GM18511 (cell line): ENCODE measurements at regions not wholly inside any gene's neighbourhood (a gene's known extent, or its start where the extent isn't known, plus 50 kb on each side); places are given as distances from the start of the nearest gene placed in this dataset.
"Not testable (repeated sequence)": the region's sequence is repeated elsewhere in the genome, so short reads cannot be mapped to it uniquely, and the experiment has no call there.

ENCODE experiments used
- ATAC-seq: cut with Tn5 transposase; IDR thresholded peaks from one replicate; pipeline ENCODE4 v1.9.1; 2021; ENCODE audit warnings: mild to moderate bottlenecking, moderate library complexity; ENCODE audit not compliant: unreplicated experiment

GRCh38 chr11:15300341-15300740, 185.6 kb downstream of the INSC start:
- ATAC-seq: no peak

- no peak for ATAC-seq
Measured at GRCh38 chr11:15307619-15308024, 192.9 kb downstream of the INSC start.

- no peak for ATAC-seq
Measured at GRCh38 chr11:15308840-15309239, 194.1 kb downstream of the INSC start.

- ATAC-seq: no peak
Measured at GRCh38 chr11:15309296-15309695, 194.6 kb downstream of the INSC start.

GRCh38 chr11:15313862-15314261, 199.1 kb downstream of the INSC start:
- no peak for ATAC-seq

- ATAC-seq: no peak
Measured at GRCh38 chr11:15318814-15319213, 204.1 kb downstream of the INSC start.

- no peak for ATAC-seq
Measured at GRCh38 chr11:15326520-15326919, 211.8 kb downstream of the INSC start.

- peak; percentile 71 for ATAC-seq
Measured at GRCh38 chr11:15327786-15328231, 213.1 kb downstream of the INSC start.

- ATAC-seq: no peak
Measured at GRCh38 chr11:15333407-15333806, 218.7 kb downstream of the INSC start.

- ATAC-seq: no peak
Measured at GRCh38 chr11:15334766-15335165, 220.0 kb downstream of the INSC start.

GRCh38 chr11:15336021-15336420, 221.3 kb downstream of the INSC start:
- no peak for ATAC-seq

- no peak for ATAC-seq
Measured at GRCh38 chr11:15339302-15339701, 224.6 kb downstream of the INSC start.

GRCh38 chr11:15341587-15341986, 226.9 kb downstream of the INSC start:
- ATAC-seq: no peak

GRCh38 chr11:15342163-15342562, 227.4 kb downstream of the INSC start:
- ATAC-seq: no peak

GRCh38 chr11:15346907-15347306, 232.2 kb downstream of the INSC start:
- ATAC-seq: no peak

- ATAC-seq: no peak
Measured at GRCh38 chr11:15347969-15348734, 233.4 kb downstream of the INSC start.

GRCh38 chr11:15349413-15349812, 234.7 kb downstream of the INSC start:
- ATAC-seq: no peak

GRCh38 chr11:15361316-15361715, 246.6 kb downstream of the INSC start:
- no peak for ATAC-seq

GRCh38 chr11:15365286-15365685, 250.6 kb downstream of the INSC start:
- not testable (repeated sequence) for ATAC-seq

GRCh38 chr11:15367695-15368094, 253.0 kb downstream of the INSC start:
- ATAC-seq: no peak

GRCh38 chr11:15370495-15371147, 255.9 kb downstream of the INSC start:
- no peak for ATAC-seq

- no peak for ATAC-seq
Measured at GRCh38 chr11:15371533-15371932, 256.8 kb downstream of the INSC start.
